ENCODE measurements at regions not wholly inside any gene's neighbourhood (a gene's known extent, or its start where the extent isn't known, plus 50 kb on each side); places are given as distances from the start of the nearest gene placed in this dataset.
"Not testable (repeated sequence)": the region's sequence is repeated elsewhere in the genome, so short reads cannot be mapped to it uniquely, and the experiment has no call there.

GRCh38 chr5:33072296-33072695 lies 361.2 kb downstream of the NPR3 start:
- DNase-seq (ENCODE audit: low spot score): no peak

- DNase-seq (ENCODE audit: low spot score): no peak
Measured at GRCh38 chr5:33072726-33073125, 361.6 kb downstream of the NPR3 start.

GRCh38 chr5:33073881-33074327 lies 362.8 kb downstream of the NPR3 start:
- DNase-seq (ENCODE audit: low spot score): no peak

DNA sequence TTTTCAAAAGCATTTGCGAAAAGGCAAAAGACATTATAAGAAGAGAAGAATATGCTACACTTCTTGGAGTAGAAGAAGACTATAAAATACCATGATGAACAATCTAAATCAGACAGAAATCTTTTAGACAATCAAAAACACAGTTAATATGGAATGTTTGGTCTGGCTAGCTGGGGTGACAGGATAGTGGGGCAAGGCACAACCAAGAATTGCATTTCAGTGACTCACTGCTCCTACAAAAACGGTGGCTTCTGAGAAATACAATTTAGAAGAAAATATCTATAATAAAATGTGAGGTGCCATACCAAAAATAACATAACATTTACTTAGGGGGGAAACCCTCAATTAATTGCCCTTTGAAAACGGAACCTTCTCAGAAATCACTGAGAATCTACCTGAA lies 363.4 kb downstream of the NPR3 start:
- DNase-seq (ENCODE audit: low spot score): peak; percentile 41

DNA sequence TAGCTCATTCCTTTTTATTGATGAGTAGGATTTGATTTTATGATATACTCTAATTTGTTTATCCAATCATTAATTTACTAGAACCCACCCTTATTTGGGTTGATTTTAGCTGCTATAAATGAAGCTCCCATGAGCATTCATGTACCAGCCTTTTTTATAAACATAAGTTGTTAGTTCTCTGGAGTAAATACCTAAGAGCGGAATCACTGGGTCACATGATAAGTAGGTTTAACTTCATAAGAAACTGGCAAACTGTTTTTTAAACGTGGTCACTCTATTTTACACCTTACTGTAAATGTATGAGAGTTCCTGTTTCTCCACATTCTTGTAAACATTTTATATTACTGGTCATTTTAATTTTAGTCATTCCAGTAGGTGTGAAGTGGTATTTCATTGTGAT lies 364.6 kb downstream of the NPR3 start:
- DNase-seq (ENCODE audit: low spot score): no peak

GRCh38 chr5:33079548-33079947 lies 361.2 kb upstream of the TARS1 start:
- no peak for DNase-seq (ENCODE audit: low spot score)

DNA sequence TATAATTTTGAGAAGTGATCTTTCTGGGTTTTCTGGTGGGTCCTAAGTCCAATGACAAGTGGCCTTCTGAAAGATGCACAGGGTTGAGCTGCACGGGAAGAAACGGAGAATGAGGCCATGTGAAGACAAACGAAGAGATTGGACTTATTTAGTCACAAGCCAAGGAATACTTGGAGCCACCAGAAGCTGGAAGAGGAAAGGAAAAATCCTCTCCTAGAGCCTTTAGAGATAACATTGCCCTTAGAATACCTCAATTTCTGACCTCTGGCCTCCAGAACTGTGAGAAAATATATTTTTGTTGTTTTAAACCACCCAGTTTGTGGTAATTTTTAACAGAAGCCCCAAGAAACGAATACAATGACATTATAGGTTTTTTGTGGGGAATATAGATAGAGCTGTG lies 360.5 kb upstream of the TARS1 start:
- no peak for DNase-seq (ENCODE audit: low spot score)

DNA sequence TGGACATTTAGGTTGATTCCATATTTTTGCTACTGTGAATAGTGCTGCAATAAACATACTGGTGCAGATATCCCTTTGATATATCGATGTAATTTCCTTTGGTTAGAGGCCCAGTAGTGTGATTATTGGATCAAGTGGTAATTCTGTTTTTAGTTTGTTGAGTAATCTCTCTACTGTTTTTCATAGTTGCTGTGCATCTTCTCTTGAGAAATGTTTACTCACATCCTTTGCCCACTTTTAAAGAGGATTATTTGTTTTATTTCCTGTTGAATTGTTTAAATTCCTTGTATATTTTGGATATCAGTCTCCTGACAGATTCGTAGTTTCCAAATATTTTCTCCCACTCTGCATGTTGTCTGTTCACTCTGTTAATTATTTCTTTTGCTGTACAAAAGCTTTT lies 352.6 kb upstream of the TARS1 start:
- DNase-seq (ENCODE audit: low spot score): no peak

- peak; percentile 13 for DNase-seq (ENCODE audit: low spot score)
Measured at GRCh38 chr5:33091571-33092363, 349.0 kb upstream of the TARS1 start.

DNA sequence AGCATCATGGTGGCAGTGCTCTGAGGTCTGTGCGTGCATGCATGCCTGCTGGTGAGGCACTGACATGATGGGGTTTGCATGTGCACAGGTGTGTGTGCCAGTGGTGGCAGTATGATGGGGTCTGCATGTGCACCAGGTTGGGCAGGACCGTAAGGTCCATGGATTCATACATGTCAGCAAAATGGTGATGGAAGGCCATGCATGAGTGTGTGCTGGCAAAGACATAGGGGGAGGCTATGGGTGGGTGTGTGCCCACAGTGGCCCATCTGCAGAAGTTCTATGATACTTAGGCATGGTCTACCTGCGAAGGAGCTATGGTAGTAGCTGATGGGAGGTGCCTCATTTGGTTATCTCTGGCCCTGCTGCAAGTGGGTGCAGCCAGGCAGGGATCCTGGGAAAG lies 348.0 kb upstream of the TARS1 start:
- no peak for DNase-seq (ENCODE audit: low spot score)

GRCh38 chr5:33102551-33102950 lies 338.2 kb upstream of the TARS1 start:
- DNase-seq (ENCODE audit: low spot score): no peak

DNA sequence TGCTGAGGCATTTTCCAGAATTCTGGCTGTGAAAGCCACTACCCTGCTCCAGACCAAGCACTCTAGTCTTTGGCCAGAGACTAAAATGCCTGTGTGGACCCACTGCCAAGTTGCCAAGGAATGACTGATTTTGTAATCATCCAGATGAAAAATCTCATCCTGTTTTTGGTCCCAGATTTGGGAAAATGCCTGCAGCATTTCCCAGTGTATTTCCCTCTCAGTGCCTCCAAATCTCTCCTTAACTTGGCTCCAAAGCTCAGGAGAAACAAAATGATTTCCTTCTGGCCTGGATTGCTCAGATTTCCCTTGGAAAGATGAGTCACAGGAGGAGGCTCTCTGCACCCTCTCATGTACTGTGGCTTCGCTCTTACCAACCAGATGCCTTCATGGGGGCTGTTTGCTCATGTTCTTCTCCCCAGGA lies 335.2 kb upstream of the TARS1 start:
- DNase-seq (ENCODE audit: low spot score): peak; percentile 33

GRCh38 chr5:33110496-33110895 lies 330.3 kb upstream of the TARS1 start:
- not testable (repeated sequence) for DNase-seq (ENCODE audit: low spot score)

- no peak for DNase-seq (ENCODE audit: low spot score)
Measured at GRCh38 chr5:33114361-33114760, 326.4 kb upstream of the TARS1 start.

- no peak for DNase-seq (ENCODE audit: low spot score)
Measured at GRCh38 chr5:33115467-33115866, 325.3 kb upstream of the TARS1 start.

DNA sequence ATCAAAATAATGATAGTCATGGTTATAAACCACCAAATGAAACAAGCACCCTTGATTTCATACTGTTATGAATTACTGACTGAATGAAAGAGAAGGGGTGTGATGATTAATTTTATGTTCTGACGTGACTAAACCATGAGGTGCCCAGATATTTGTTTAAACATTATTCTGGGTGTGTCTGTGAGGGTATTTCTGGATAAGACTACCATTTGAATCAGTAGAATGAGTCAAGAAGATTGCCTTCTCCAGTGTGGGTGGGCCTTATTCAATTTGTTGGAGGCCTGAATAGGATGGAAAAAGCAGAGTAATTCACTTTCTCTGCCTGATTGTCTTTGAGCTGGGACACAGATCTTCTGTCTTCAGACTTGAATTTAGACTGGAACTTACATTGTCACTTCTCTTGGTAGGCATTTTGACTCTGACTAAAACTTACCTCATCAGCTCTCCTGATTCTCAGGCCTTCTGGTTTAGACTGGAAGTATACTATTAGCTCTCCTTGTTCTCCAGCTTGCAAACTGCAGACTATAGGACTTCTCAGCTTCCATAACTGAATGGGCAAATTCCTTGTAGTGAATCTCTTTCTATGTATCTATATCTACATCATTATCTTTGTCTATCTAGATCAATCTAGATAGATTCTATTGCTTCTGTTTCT lies 321.9 kb upstream of the TARS1 start:
- no peak for DNase-seq (ENCODE audit: low spot score)

- peak; percentile 74 for DNase-seq (ENCODE audit: low spot score)
Measured at GRCh38 chr5:33120671-33121070, 320.1 kb upstream of the TARS1 start.

GRCh38 chr5:33129309-33129708 lies 311.5 kb upstream of the TARS1 start:
- no peak for DNase-seq (ENCODE audit: low spot score)

- no peak for DNase-seq (ENCODE audit: low spot score)
Measured at GRCh38 chr5:33136785-33137184, 304.0 kb upstream of the TARS1 start.

DNA sequence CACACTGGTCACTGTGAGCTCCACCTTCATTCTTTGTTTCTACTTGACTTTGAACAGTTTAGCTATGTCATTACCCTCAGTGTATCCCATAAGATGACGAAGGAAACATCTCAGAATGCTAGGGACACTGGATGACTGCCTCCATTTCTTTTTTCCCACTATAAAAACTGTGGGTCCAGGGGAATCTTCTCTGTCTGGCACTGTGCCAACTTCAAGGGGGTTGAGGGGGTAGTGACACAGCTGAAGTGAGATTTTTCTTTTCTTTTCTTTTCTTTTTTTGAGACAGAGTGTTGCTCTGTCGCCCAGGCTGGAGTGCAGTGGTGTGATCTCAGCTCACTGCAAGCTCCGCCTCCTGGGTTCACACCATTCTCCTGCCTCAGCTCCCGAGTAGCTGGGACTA lies 302.6 kb upstream of the TARS1 start:
- not testable (repeated sequence) for DNase-seq (ENCODE audit: low spot score)

DNA sequence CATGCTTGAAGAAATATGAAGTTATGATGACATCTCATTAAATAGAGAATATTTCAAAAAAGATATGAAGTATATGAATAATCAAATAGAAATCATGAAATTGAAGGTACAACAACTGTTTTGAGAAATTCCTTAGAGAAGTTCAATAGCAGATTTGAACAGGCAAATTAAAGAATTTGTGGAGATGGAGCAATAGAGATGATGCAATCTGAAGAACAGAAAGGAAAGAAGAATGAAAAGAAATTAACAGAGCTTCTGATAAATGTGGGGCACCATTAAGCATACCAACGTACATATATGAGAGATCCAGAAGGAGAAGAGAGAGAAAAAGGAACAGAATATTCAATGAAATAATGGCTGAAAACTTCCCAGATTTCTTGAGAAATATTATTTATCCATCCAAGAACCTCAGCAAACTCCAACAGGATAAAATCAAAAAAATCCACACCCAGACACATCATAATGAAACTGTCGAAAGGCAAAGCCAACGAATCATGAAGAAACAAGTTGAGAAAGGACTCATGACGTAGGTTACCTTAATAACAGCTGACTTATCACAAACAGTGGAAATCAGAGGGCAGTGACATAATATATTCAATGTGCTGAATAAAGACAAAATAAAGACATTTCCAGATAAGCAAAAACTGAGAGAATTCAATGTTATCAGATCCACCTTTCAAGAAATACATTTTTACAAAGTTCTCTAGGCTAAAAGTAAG lies 297.2 kb upstream of the TARS1 start:
- no peak for DNase-seq (ENCODE audit: low spot score)

DNA sequence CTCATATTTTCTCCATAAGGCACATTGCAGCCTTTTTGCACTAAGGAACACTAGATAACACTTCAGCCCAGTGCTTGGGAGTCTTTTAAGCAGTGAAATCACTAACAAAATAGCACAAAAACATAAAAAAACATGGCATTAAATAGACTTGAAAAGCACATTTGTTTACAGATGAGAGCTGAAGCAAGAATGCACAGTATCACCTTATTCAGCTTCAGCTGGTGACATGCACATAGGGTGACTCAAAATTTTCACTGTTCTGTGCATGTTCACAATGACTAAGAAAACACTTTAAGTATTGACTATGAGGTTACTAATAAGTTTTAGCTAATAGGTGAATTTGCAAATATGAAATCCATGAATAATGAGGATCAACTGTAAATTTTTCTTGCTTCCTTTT lies 293.9 kb upstream of the TARS1 start:
- DNase-seq (ENCODE audit: low spot score): no peak

GRCh38 chr5:33148076-33148513 lies 292.7 kb upstream of the TARS1 start:
- peak; percentile 80 for DNase-seq (ENCODE audit: low spot score)

All from AG08396 (cell line).